Panc1 (cell line): ENCODE measurements at regions not wholly inside any gene's neighbourhood (a gene's known extent, or its start where the extent isn't known, plus 50 kb on each side); places are given as distances from the start of the nearest gene placed in this dataset.

Experiments
- CTCF ChIP-seq: fragments of 450-650 bp; IDR thresholded peaks from 2 replicates; pipeline ENCODE4 v1.5.1; 2017; ENCODE audit warnings: mild to moderate bottlenecking
- POLR2AphosphoS5 ChIP-seq: IDR thresholded peaks from 2 replicates; pipeline ENCODE4 v1.6.1; 2012; ENCODE audit warnings: mild to moderate bottlenecking, low read depth, low read length, moderate library complexity
- REST ChIP-seq, 2 experiments: IDR thresholded peaks; 2 replicates each; pipeline ENCODE4 v1.6.1; 2011 to 2012; ENCODE audit warnings: low read depth in 2 of 2, control low read depth in 1 of 2, low read length in 1 of 2, mild to moderate bottlenecking in 1 of 2, moderate library complexity in 1 of 2; ENCODE audit not compliant: insufficient read depth in 1 of 2
- SIN3A ChIP-seq: IDR thresholded peaks from 2 replicates; pipeline ENCODE4 v1.6.1; 2012; ENCODE audit warnings: low read depth, mild to moderate bottlenecking, low read length, moderate library complexity, borderline replicate concordance; ENCODE audit not compliant: insufficient read depth
- TCF7L2 ChIP-seq: IDR thresholded peaks from 2 replicates; pipeline ENCODE4 v1.6.1; 2011; ENCODE audit warnings: mild to moderate bottlenecking, low read depth, low read length, inconsistent platforms

DNA sequence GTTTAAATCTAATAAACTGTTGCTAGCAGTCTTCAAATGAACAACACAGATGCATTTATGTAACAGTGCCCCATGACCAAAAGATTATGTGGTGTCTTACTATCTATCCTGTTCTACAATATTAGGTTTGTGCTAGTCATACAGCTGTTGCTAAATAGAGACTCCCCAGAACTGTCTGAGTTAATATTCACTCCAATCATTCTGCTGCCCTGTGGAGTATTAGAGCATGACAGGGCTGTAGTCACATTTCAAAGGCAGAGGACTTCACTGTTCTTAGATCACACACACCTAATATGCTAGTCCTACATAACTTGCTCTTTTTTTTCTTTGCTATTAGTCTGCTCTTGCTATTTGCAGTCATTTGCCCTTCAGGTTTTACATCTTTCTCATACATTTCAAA is 157.6 kb upstream of the MDGA2 start:
- TF ChIP-seq SIN3A (no peak), POLR2AphosphoS5 (no peak), CTCF (no peak), TCF7L2 (no peak), REST (IDR thresholded peaks at IDR 0.05; ENCODE audit: insufficient read depth in 1 of 2, low read depth in 2 of 2, low read length in 1 of 2) (no peak)
